ENCODE measurements at regions not wholly inside any gene's neighbourhood (a gene's known extent, or its start where the extent isn't known, plus 50 kb on each side); places are given as distances from the start of the nearest gene placed in this dataset.

GRCh38 chr16:80460988-80461387 is 79.8 kb upstream of the DYNLRB2 start:
- TF ChIP-seq CTCF (IDR thresholded peaks at IDR 0.05; ENCODE audit: insufficient read depth, low read length, poor library complexity, severe bottlenecking) (no peak), EZH2phosphoT487 (conservative IDR thresholded peaks at IDR 0.05; ENCODE audit: low read length) (no peak)

Measured in SU-DHL-6 (cell line).